Nephron (organoid): ENCODE measurements at regions not wholly inside any gene's neighbourhood (a gene's known extent, or its start where the extent isn't known, plus 50 kb on each side); places are given as distances from the start of the nearest gene placed in this dataset.

Experiments
- H3K27ac Mint-ChIP-seq, 3 experiments: 2 replicates each; pipeline ENCODE4 v1.8.0; 2020; ENCODE audit warnings: mixed read lengths in 3 of 3, mild to moderate bottlenecking in 2 of 3, moderate library complexity in 1 of 3
- H3K27me3 Mint-ChIP-seq: 2 replicates; pipeline ENCODE4 v1.8.0; 2021; ENCODE audit warnings: low read depth, mild to moderate bottlenecking, moderate library complexity, mixed read lengths
- H3K36me3 Mint-ChIP-seq: 2 replicates; pipeline ENCODE4 v1.8.0; 2020; ENCODE audit warnings: low read depth, mixed read lengths
- H3K4me1 Mint-ChIP-seq: 2 replicates; pipeline ENCODE4 v1.8.0; 2020; ENCODE audit warnings: mixed read lengths
- H3K4me3 Mint-ChIP-seq, 3 experiments: 2 replicates each; pipeline ENCODE4 v1.8.0; 2020; ENCODE audit warnings: mild to moderate bottlenecking in 3 of 3, mixed read lengths in 3 of 3, moderate library complexity in 2 of 3
- H3K9me3 Mint-ChIP-seq: 2 replicates; pipeline ENCODE4 v1.8.0; 2020; ENCODE audit warnings: mixed read lengths
- CTCF ChIP-seq, 3 experiments: fragments of 200-600 bp; sonication (generic); IDR thresholded peaks; one replicate each; pipeline ENCODE4 v1.5.0; 2021; ENCODE audit warnings: antibody characterized with exemption in 3 of 3; ENCODE audit not compliant: unreplicated experiment in 3 of 3

- Mint-ChIP-seq H3K4me3 (no peak overlapping the region), H3K27ac (no peak overlapping the region), H3K36me3 (no peaks in the 10 kb centered on the region), H3K9me3 (peaks cover 3% of the 10 kb centered on the region), H3K27me3 (peaks cover 15% of the 10 kb centered on the region), H3K4me1 (peaks cover 2% of the 10 kb centered on the region)
- no peak for TF ChIP-seq CTCF (IDR thresholded peaks at IDR 0.05; ENCODE audit: unreplicated experiment in 3 of 3)
Measured at GRCh38 chr1:184219883-184220282, 166.9 kb upstream of the C1orf21 start.

GRCh38 chr1:184221087-184221486 is 165.7 kb upstream of the C1orf21 start:
- Mint-ChIP-seq H3K27ac (no peak overlapping the region), H3K4me3 (no peak overlapping the region)

GRCh38 chr1:184222652-184223052 is 164.2 kb upstream of the C1orf21 start:
- Mint-ChIP-seq H3K4me1 (no peaks in the 10 kb centered on the region), H3K27ac (peak overlapping the region in 1 of 3 experiments; percentile 23), H3K36me3 (no peaks in the 10 kb centered on the region), H3K4me3 (no peak overlapping the region), H3K27me3 (peaks cover 12% of the 10 kb centered on the region), H3K9me3 (peaks cover 3% of the 10 kb centered on the region)
- peak; percentile 76 to 81 (median 77) for TF ChIP-seq CTCF (IDR thresholded peaks at IDR 0.05; ENCODE audit: unreplicated experiment in 3 of 3)

More at GRCh38 chr1:184221087-184221486, 165.7 kb upstream of the C1orf21 start:
- peaks cover 17% of the 10 kb centered on the region for H3K27me3 Mint-ChIP-seq
- no peaks in the 10 kb centered on the region for H3K36me3 Mint-ChIP-seq
- H3K9me3 Mint-ChIP-seq, result peaks cover 3% of the 10 kb centered on the region
- no peak for TF ChIP-seq CTCF (IDR thresholded peaks at IDR 0.05; ENCODE audit: unreplicated experiment in 3 of 3)
- H3K4me1 Mint-ChIP-seq, result no peaks in the 10 kb centered on the region

- no peak overlapping the region for H3K27ac Mint-ChIP-seq
- H3K9me3 Mint-ChIP-seq, result peaks cover 3% of the 10 kb centered on the region
- TF ChIP-seq CTCF (IDR thresholded peaks at IDR 0.05; ENCODE audit: unreplicated experiment in 3 of 3), result no peak
- no peak overlapping the region for H3K4me3 Mint-ChIP-seq
- H3K4me1 Mint-ChIP-seq, result no peaks in the 10 kb centered on the region
- peaks cover 12% of the 10 kb centered on the region for H3K27me3 Mint-ChIP-seq
- H3K36me3 Mint-ChIP-seq, result no peaks in the 10 kb centered on the region
Measured at GRCh38 chr1:184223216-184223615, 163.6 kb upstream of the C1orf21 start.

- Mint-ChIP-seq H3K27me3 (peaks cover 12% of the 10 kb centered on the region), H3K27ac (no peak overlapping the region), H3K4me3 (no peak overlapping the region), H3K36me3 (no peaks in the 10 kb centered on the region), H3K9me3 (peaks cover 3% of the 10 kb centered on the region), H3K4me1 (no peaks in the 10 kb centered on the region)
- no peak for TF ChIP-seq CTCF (IDR thresholded peaks at IDR 0.05; ENCODE audit: unreplicated experiment in 3 of 3)
Measured at GRCh38 chr1:184225283-184226099, 161.3 kb upstream of the C1orf21 start.

GRCh38 chr1:184226100-184226487 is 160.7 kb upstream of the C1orf21 start:
- TF ChIP-seq CTCF (IDR thresholded peaks at IDR 0.05; ENCODE audit: unreplicated experiment in 3 of 3), result no peak
- Mint-ChIP-seq H3K36me3 (no peaks in the 10 kb centered on the region), H3K4me1 (no peaks in the 10 kb centered on the region), H3K4me3 (no peak overlapping the region), H3K27me3 (peaks cover 12% of the 10 kb centered on the region), H3K27ac (no peak overlapping the region), H3K9me3 (peaks cover 3% of the 10 kb centered on the region)
